ENCODE measurements at regions not wholly inside any gene's neighbourhood (a gene's known extent, or its start where the extent isn't known, plus 50 kb on each side); places are given as distances from the start of the nearest gene placed in this dataset.

- TF ChIP-seq CTCF (IDR thresholded peaks at IDR 0.05; ENCODE audit: low read depth, low read length) (no peak), POLR2A (IDR thresholded peaks at IDR 0.05; ENCODE audit: extremely low read depth, insufficient read length) (no peak)
- TF ChIP-seq, protein P1, sequence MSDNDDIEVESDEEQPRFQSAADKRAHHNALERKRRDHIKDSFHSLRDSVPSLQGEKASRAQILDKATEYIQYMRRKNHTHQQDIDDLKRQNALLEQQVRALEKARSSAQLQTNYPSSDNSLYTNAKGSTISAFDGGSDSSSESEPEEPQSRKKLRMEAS (IDR thresholded peaks at IDR 0.05; ENCODE audit: low read depth, low read length), result no peak
Measured at GRCh38 chr3:34876997-34877396, 762.3 kb upstream of the ARPP21 start.
